RWPE2 (cell line): ENCODE measurements at regions not wholly inside any gene's neighbourhood (a gene's known extent, or its start where the extent isn't known, plus 50 kb on each side); places are given as distances from the start of the nearest gene placed in this dataset.
A peak's percentile ranks its signal among the peaks of the same experiment; 100 is the strongest.

Experiments used
- ATAC-seq: fragments of 200-7000 bp; cut with Tn5 transposase; 3 replicates; pipeline ENCODE4 v1.9.1; 2021; ENCODE audit warnings: low read depth
- DNase-seq: peaks from one replicate; pipeline ENCODE4 v3.0.0-alpha.2; 2020; ENCODE audit warnings: low spot score
- H3K27ac ChIP-seq: fragments of 450-650 bp; 2 replicates; pipeline ENCODE4 v1.5.1; 2017; ENCODE audit warnings: mild to moderate bottlenecking; ENCODE audit not compliant: poor library complexity, severe bottlenecking
- H3K27me3 ChIP-seq: fragments of 250-450 bp; sonication (Bioruptor Pico); 2 replicates; pipeline ENCODE4 v1.5.1; 2021; ENCODE audit warnings: mild to moderate bottlenecking, moderate library complexity; ENCODE audit not compliant: insufficient read depth, poor library complexity, severe bottlenecking
- H3K36me3 ChIP-seq: fragments of 250-450 bp; sonication (Bioruptor Pico); 2 replicates; pipeline ENCODE4 v1.5.1; 2020; ENCODE audit warnings: low read depth, mild to moderate bottlenecking, moderate library complexity
- H3K4me1 ChIP-seq: fragments of 250-450 bp; sonication (Bioruptor Pico); 2 replicates; pipeline ENCODE4 v1.5.1; 2021; ENCODE audit warnings: mild to moderate bottlenecking, moderate library complexity; ENCODE audit not compliant: insufficient read depth, poor library complexity, severe bottlenecking
- H3K4me3 ChIP-seq: fragments of 250-450 bp; sonication (Bioruptor Pico); 2 replicates; pipeline ENCODE4 v1.5.1; 2021; ENCODE audit warnings: mild to moderate bottlenecking, moderate library complexity; ENCODE audit not compliant: severe bottlenecking
- H3K9me3 ChIP-seq: fragments of 250-450 bp; sonication (Bioruptor Pico); 2 replicates; pipeline ENCODE4 v1.5.1; 2021; ENCODE audit warnings: mild to moderate bottlenecking, moderate library complexity; ENCODE audit not compliant: severe bottlenecking
- TF ChIP-seq, protein P1 (sequence below): fragments of 450-650 bp; IDR thresholded peaks from one replicate; pipeline ENCODE4 v1.5.1; 2017; ENCODE audit warnings: mild to moderate bottlenecking, moderate library complexity; ENCODE audit not compliant: poor library complexity, severe bottlenecking

DNA sequence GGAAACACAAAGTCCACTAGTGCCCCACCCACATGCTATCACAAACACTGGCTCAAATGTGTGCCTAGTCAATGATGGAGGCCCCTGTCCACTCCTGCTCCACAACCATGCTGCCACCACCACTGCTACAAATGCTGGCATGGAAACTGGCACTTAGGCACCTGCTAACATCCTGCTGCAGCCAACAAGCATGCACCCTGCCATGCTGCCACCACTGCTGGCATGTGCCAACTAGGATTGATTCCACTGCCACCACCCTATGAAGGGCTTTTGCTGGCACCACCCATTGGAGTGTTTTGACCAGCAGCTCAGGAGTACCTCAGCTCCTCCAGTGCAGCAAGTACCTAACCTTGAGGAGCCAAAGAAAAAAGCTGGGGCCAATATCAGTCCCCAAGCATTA lies 236.6 kb downstream of the CCDC59 start:
- peaks cover 6% of the 10 kb centered on the region for H3K4me1 ChIP-seq
- no peaks in the 10 kb centered on the region for H3K27me3 ChIP-seq
- DNase-seq (peak; percentile 11), ATAC-seq (no peak)
- H3K4me3 ChIP-seq, result no peak overlapping the region
- no peaks in the 10 kb centered on the region for H3K9me3 ChIP-seq
- TF ChIP-seq, protein P1, sequence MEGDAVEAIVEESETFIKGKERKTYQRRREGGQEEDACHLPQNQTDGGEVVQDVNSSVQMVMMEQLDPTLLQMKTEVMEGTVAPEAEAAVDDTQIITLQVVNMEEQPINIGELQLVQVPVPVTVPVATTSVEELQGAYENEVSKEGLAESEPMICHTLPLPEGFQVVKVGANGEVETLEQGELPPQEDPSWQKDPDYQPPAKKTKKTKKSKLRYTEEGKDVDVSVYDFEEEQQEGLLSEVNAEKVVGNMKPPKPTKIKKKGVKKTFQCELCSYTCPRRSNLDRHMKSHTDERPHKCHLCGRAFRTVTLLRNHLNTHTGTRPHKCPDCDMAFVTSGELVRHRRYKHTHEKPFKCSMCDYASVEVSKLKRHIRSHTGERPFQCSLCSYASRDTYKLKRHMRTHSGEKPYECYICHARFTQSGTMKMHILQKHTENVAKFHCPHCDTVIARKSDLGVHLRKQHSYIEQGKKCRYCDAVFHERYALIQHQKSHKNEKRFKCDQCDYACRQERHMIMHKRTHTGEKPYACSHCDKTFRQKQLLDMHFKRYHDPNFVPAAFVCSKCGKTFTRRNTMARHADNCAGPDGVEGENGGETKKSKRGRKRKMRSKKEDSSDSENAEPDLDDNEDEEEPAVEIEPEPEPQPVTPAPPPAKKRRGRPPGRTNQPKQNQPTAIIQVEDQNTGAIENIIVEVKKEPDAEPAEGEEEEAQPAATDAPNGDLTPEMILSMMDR, result no peak
- no peaks in the 10 kb centered on the region for H3K36me3 ChIP-seq
- H3K27ac ChIP-seq, result no peak overlapping the region

- Histone ChIP-seq H3K4me1 (peaks cover 6% of the 10 kb centered on the region), H3K9me3 (no peaks in the 10 kb centered on the region), H3K27me3 (no peaks in the 10 kb centered on the region), H3K27ac (no peak overlapping the region), H3K4me3 (no peak overlapping the region), H3K36me3 (no peaks in the 10 kb centered on the region)
- TF ChIP-seq, protein P1, result no peak
- DNase-seq (peak; percentile 15), ATAC-seq (no peak)
Measured at GRCh38 chr12:82120901-82121300, 237.3 kb downstream of the CCDC59 start.

DNA sequence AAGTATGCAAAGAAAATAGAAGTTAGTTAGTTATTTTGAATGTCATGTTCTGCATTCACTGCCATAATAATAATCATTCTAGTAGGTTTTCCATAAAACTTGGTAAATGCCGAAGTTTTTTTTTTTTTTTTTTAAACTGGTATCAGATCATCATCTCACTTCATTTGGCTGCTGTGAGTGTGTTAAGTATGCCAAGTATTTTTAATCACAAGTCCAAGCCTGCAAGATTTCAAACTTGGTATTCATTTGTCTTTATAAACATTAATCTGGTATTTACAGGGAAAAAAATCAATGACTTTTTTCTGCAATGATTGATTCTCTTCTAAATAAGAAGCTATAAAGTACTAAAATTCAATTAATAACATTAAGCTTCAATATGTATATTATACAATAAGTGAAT lies 248.9 kb downstream of the CCDC59 start:
- TF ChIP-seq, protein P1, result no peak
- H3K9me3 ChIP-seq, result no peaks in the 10 kb centered on the region
- DNase-seq (no peak), ATAC-seq (no peak)
- H3K27me3 ChIP-seq, result no peaks in the 10 kb centered on the region
- peaks cover 6% of the 10 kb centered on the region for H3K4me1 ChIP-seq
- H3K27ac ChIP-seq, result no peak overlapping the region
- H3K36me3 ChIP-seq, result no peaks in the 10 kb centered on the region
- H3K4me3 ChIP-seq, result no peak overlapping the region

- H3K36me3 ChIP-seq, result no peaks in the 10 kb centered on the region
- no peaks in the 10 kb centered on the region for H3K9me3 ChIP-seq
- no peaks in the 10 kb centered on the region for H3K27me3 ChIP-seq
- TF ChIP-seq, protein P1, result no peak
- H3K27ac ChIP-seq, result no peak overlapping the region
- peaks cover 6% of the 10 kb centered on the region for H3K4me1 ChIP-seq
- DNase-seq (no peak), ATAC-seq (no peak)
- no peak overlapping the region for H3K4me3 ChIP-seq
Measured at GRCh38 chr12:82108615-82109014, 249.6 kb downstream of the CCDC59 start.

DNA sequence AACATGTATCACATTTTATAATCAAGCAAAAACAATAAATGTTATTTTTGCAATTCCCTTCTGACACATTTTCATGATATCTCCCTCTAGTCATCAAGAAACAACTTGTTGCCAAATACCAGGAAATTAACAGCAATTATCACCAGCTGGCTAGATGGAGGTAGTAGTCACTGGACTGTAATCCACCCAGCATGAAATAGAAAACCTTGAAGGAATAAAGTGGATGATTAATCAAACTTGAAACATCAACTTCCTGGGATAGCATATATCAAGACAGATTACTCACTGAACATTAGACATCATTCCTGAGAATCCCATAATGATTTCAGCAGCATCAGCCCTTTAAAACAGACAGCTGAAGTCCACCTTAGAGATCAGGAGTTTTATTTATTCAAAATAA lies 259.0 kb downstream of the CCDC59 start:
- Histone ChIP-seq H3K4me1 (peaks cover 13% of the 10 kb centered on the region), H3K27me3 (no peaks in the 10 kb centered on the region), H3K9me3 (no peaks in the 10 kb centered on the region), H3K27ac (peak overlapping the region; percentile 66), H3K36me3 (no peaks in the 10 kb centered on the region), H3K4me3 (no peak overlapping the region)
- TF ChIP-seq, protein P1, result no peak
- ATAC-seq, result peak; percentile 100
- DNase-seq, result no peak
